KMS-11 (cell line): ENCODE measurements at regions not wholly inside any gene's neighbourhood (a gene's known extent, or its start where the extent isn't known, plus 50 kb on each side); places are given as distances from the start of the nearest gene placed in this dataset.

Source experiments
- H2AFZ ChIP-seq: fragments of 200-600 bp; sonication (generic); 2 replicates; pipeline ENCODE4 v1.6.1; 2016; ENCODE audit warnings: antibody characterized with exemption, mixed run types, low read depth
- H3K27ac ChIP-seq: fragments of 200-600 bp; sonication (generic); 2 replicates; pipeline ENCODE4 v1.6.1; 2016; ENCODE audit warnings: mild to moderate bottlenecking, mixed run types
- H3K27me3 ChIP-seq: fragments of 200-600 bp; sonication (generic); 2 replicates; pipeline ENCODE4 v1.6.1; 2017; ENCODE audit warnings: mild to moderate bottlenecking, low read depth, mixed run types, moderate library complexity; ENCODE audit not compliant: insufficient read depth
- H3K36me3 ChIP-seq: fragments of 200-600 bp; sonication (generic); 2 replicates; pipeline ENCODE4 v1.6.1; 2017; ENCODE audit warnings: mild to moderate bottlenecking, mixed run types; ENCODE audit not compliant: insufficient read depth
- H3K4me1 ChIP-seq: fragments of 200-600 bp; sonication (generic); 2 replicates; pipeline ENCODE4 v1.6.1; 2016; ENCODE audit warnings: mild to moderate bottlenecking, low read depth, mixed run types; ENCODE audit not compliant: poor library complexity, severe bottlenecking
- H3K4me2 ChIP-seq: fragments of 200-600 bp; sonication (generic); 2 replicates; pipeline ENCODE4 v1.7.0; 2016; ENCODE audit warnings: mild to moderate bottlenecking, mixed run types
- H3K4me3 ChIP-seq: fragments of 200-600 bp; sonication (generic); IDR thresholded peaks from 2 replicates; pipeline ENCODE4 v1.6.1; 2017; ENCODE audit warnings: low read depth, low read length, mixed read lengths; ENCODE audit not compliant: insufficient read depth
- H3K79me2 ChIP-seq: fragments of 200-600 bp; sonication (generic); 2 replicates; pipeline ENCODE4 v1.6.1; 2016; ENCODE audit warnings: low read depth, mixed run types; ENCODE audit not compliant: insufficient read depth
- H3K9ac ChIP-seq: fragments of 200-600 bp; sonication (generic); 2 replicates; pipeline ENCODE4 v1.6.1; 2016; ENCODE audit warnings: mild to moderate bottlenecking, mixed run types
- H4K20me1 ChIP-seq: fragments of 200-600 bp; sonication (generic); 2 replicates; pipeline ENCODE4 v1.6.1; 2016; ENCODE audit warnings: mild to moderate bottlenecking, mixed run types; ENCODE audit not compliant: insufficient read depth
- TF ChIP-seq, protein P1 (sequence below): fragments of 200-600 bp; sonication (generic); conservative IDR thresholded peaks from 2 replicates; pipeline ENCODE4 v1.6.1; 2017; ENCODE audit warnings: low read depth, mild to moderate bottlenecking, antibody characterized with exemption, low read length, moderate library complexity, mixed read lengths

DNA sequence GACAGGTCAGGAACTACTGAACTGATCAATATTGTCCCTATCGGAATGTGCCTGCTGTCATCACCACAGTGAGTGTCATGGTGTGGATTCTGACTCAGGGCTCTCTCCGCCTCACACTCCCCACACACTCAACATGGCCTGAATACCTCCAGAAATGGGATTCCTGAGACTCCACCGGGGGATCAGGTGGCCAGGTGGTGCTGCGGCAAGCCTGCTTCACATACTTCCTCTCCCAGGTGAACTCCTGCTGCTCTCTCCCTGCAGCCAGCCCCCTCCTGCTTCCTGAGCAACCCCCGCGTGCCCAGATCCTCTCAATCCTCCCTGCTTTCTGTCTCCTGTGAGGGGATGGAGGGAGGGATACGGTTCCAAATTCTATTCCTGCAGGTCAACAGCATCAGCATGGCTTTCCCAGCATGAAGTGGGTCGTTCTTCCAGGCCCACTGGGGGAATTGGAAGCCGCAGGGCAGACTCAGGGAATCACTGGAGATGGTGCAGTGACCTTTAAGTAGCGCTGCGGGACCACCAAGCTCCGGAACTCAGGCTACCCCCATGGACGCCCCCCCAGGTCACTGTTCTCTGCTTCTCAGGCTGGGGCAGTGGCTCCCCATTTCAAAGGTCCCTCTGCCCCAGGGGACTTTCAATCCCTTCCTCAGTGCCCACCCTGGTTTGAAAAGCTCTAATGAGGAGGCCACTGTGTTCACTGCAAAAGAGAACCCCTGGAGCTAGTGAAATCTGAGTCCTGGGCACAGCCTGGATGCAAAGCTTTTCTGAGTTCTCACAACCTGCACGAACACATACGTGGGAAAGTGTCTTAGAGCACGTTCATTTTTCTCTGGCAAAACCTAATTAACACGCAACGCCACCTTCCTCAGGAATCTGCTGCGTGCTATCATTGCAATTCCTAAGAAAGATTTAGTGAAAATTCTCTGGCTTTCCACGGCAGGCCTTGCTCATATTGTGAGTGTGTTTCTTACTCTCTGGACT lies 168.4 kb downstream of the ZFP36L2 start:
- no peaks in the 10 kb centered on the region for H3K36me3 ChIP-seq
- H3K27me3 ChIP-seq, result no peaks in the 10 kb centered on the region
- H4K20me1 ChIP-seq, result no peaks in the 10 kb centered on the region
- H3K79me2 ChIP-seq, result no peaks in the 10 kb centered on the region
- no peak overlapping the region for H3K4me3 ChIP-seq
- no peak overlapping the region for H3K9ac ChIP-seq
- no peak overlapping the region for H3K27ac ChIP-seq
- no peak overlapping the region for H2AFZ ChIP-seq
- TF ChIP-seq, protein P1, sequence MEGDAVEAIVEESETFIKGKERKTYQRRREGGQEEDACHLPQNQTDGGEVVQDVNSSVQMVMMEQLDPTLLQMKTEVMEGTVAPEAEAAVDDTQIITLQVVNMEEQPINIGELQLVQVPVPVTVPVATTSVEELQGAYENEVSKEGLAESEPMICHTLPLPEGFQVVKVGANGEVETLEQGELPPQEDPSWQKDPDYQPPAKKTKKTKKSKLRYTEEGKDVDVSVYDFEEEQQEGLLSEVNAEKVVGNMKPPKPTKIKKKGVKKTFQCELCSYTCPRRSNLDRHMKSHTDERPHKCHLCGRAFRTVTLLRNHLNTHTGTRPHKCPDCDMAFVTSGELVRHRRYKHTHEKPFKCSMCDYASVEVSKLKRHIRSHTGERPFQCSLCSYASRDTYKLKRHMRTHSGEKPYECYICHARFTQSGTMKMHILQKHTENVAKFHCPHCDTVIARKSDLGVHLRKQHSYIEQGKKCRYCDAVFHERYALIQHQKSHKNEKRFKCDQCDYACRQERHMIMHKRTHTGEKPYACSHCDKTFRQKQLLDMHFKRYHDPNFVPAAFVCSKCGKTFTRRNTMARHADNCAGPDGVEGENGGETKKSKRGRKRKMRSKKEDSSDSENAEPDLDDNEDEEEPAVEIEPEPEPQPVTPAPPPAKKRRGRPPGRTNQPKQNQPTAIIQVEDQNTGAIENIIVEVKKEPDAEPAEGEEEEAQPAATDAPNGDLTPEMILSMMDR, result no peak
- H3K4me2 ChIP-seq, result no peak overlapping the region
- H3K4me1 ChIP-seq, result no peaks in the 10 kb centered on the region

DNA sequence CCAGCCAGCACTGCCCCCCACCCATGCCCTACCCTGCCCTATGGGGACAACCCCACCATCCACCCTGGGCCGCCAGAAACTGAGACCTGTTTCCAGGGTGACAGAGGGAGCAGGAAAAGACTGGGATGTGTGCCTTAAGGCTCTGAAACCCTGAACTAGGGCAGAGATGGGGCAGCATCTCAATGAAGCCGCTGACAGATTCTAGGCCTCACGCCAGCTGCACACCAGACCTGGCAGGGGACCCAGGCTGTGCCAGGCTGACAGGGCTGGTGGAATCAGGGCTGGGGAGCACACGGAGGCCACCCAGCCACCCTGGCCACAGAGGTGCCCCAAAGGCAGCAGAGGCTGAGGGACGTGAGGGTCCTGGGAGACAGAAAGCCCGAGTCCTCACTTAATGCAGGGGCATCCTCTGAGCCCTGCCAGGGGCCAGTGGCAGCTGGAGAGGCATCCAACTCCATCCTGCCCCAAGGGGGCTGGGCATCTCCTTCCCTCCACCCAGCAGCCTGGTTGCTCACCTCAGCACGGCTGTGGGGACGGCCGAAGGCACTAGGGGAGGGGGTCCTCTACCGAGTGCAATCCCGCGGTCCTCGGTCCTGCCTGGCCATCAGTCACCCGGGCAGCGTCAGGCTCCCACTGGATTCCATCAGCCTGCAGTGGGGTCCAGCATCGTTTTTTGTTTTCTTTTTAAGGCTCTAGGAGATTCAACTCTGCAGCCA lies 169.2 kb downstream of the ZFP36L2 start:
- Histone ChIP-seq H3K4me2 (no peak overlapping the region), H3K27ac (no peak overlapping the region), H4K20me1 (no peaks in the 10 kb centered on the region), H3K4me1 (no peaks in the 10 kb centered on the region), H3K9ac (no peak overlapping the region), H3K79me2 (no peaks in the 10 kb centered on the region), H3K4me3 (no peak overlapping the region), H3K27me3 (no peaks in the 10 kb centered on the region), H3K36me3 (no peaks in the 10 kb centered on the region), H2AFZ (no peak overlapping the region)
- TF ChIP-seq, protein P1, result no peak

DNA sequence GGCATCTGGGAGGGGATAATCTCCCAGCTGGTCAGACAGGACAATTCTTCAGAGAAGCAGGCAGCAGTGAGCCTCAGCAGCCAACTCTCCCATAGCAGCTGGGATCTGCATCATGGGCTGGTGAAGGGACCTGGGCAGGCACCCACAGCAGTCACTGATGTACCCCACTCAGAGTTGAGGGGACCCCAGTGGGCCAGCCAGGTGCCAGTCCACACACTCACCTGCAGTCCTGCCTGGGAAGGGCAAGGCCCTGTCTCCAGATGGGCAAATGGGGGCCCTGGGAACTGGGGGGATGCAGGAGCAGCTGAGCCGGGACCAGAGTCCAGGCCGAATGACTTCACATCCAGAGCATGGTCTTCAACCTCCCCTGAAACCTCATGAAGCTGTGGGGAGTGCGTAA lies 170.4 kb downstream of the ZFP36L2 start:
- Histone ChIP-seq H3K4me2 (no peak overlapping the region), H3K4me1 (no peaks in the 10 kb centered on the region), H3K4me3 (no peak overlapping the region), H3K36me3 (no peaks in the 10 kb centered on the region), H3K9ac (no peak overlapping the region), H2AFZ (no peak overlapping the region), H3K27ac (no peak overlapping the region), H4K20me1 (no peaks in the 10 kb centered on the region), H3K27me3 (no peaks in the 10 kb centered on the region), H3K79me2 (no peaks in the 10 kb centered on the region)
- TF ChIP-seq, protein P1, result no peak

DNA sequence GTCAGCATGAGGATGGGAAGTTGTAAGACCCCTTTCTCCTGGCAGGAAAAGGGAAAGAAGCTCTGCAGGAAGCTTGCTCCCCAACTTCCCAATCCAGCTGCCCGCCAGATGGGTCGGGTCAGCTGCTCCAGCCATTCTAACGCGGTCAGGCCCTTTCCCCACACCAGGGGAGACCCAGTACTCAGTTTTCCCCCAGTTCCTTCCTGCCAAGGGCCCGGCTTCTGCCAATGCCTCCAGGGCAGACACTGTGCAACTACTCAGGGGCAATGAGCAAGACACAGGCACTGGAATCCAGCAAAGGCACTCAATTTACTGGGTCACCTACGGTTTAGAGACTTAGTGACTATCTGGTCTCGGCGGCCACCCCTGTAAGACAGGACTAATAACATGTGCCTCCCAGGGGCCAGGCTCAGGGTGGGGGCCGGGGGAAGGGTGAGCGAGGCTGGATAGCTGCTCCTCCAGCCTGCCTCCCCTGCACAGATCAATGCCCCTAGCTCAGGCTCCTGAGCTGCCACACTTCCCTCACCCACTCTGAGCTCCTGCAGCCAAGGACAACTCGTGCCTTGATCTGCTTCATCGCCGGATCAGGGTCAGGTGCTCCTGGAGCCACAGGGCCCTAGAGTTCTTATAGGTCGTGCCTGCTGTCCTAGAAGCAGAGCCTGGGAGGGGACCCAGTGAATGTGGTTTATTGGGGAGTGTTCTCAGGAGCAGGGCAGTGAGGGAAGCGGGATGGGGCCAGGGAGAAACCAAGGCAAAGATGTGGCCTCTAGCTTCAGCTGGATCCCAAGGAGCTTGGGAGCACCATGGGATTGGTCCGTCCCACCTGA lies 171.1 kb downstream of the ZFP36L2 start:
- Histone ChIP-seq H3K27me3 (no peaks in the 10 kb centered on the region), H4K20me1 (no peaks in the 10 kb centered on the region), H2AFZ (no peak overlapping the region), H3K4me3 (no peak overlapping the region), H3K36me3 (no peaks in the 10 kb centered on the region), H3K9ac (no peak overlapping the region), H3K79me2 (no peaks in the 10 kb centered on the region), H3K27ac (no peak overlapping the region), H3K4me1 (no peaks in the 10 kb centered on the region), H3K4me2 (no peak overlapping the region)
- TF ChIP-seq, protein P1, result no peak
